Dendritic cell treated with granulocyte-macrophage colony-stimulating factor and Interleukin-4, amounts not matched to agents 40 ng/mL and 50 ng/mL, for 4 days (primary cell): ENCODE measurements at regions not wholly inside any gene's neighbourhood (a gene's known extent, or its start where the extent isn't known, plus 50 kb on each side); places are given as distances from the start of the nearest gene placed in this dataset.

Experiments used
- H3K27ac Mint-ChIP-seq: one replicate; pipeline ENCODE4 v1.8.0; 2022; ENCODE audit warnings: mild to moderate bottlenecking, mixed read lengths
- H3K27me3 Mint-ChIP-seq: one replicate; pipeline ENCODE4 v1.8.0; 2022; ENCODE audit warnings: mild to moderate bottlenecking, mixed read lengths
- H3K36me3 Mint-ChIP-seq: one replicate; pipeline ENCODE4 v1.8.0; 2022; ENCODE audit warnings: low read depth, mixed read lengths
- H3K4me1 Mint-ChIP-seq: one replicate; pipeline ENCODE4 v1.8.0; 2022; ENCODE audit warnings: low read depth, mixed read lengths
- H3K4me3 Mint-ChIP-seq: one replicate; pipeline ENCODE4 v1.8.0; 2022; ENCODE audit warnings: mild to moderate bottlenecking, moderate library complexity, mixed read lengths
- H3K9me3 Mint-ChIP-seq: one replicate; pipeline ENCODE4 v1.8.0; 2022; ENCODE audit warnings: mixed read lengths
- intact Hi-C: fragments of 100-400 bp; cut with micrococcal nuclease; formaldehyde crosslinking; loops from one replicate; pipeline ENCODE4 v1.15.0; 2022

- H3K27me3 Mint-ChIP-seq = no peaks in the 10 kb centered on the region
- no peak overlapping the region for H3K27ac Mint-ChIP-seq
- H3K4me1 Mint-ChIP-seq = no peaks in the 10 kb centered on the region
- intact Hi-C loops = no loop called here
- H3K9me3 Mint-ChIP-seq = no peaks in the 10 kb centered on the region
- H3K36me3 Mint-ChIP-seq = no peaks in the 10 kb centered on the region
- H3K4me3 Mint-ChIP-seq = no peak overlapping the region
Measured at GRCh38 chr2:187274146-187274545, 173.9 kb downstream of the CALCRL start.

- Mint-ChIP-seq H3K9me3 (no peaks in the 10 kb centered on the region), H3K27ac (no peak overlapping the region), H3K4me1 (no peaks in the 10 kb centered on the region), H3K4me3 (no peak overlapping the region), H3K27me3 (no peaks in the 10 kb centered on the region), H3K36me3 (no peaks in the 10 kb centered on the region)
- intact Hi-C loops = no loop called here
Measured at GRCh38 chr2:187272255-187272654, 175.8 kb downstream of the CALCRL start.

GRCh38 chr2:187271825-187272224, 176.2 kb downstream of the CALCRL start:
- Mint-ChIP-seq H3K27ac (no peak overlapping the region), H3K9me3 (no peaks in the 10 kb centered on the region), H3K27me3 (no peaks in the 10 kb centered on the region), H3K36me3 (no peaks in the 10 kb centered on the region), H3K4me3 (no peak overlapping the region), H3K4me1 (no peaks in the 10 kb centered on the region)
- intact Hi-C loops = no loop called here

- H3K4me1 Mint-ChIP-seq = peaks cover 13% of the 10 kb centered on the region
- H3K27me3 Mint-ChIP-seq = no peaks in the 10 kb centered on the region
- H3K4me3 Mint-ChIP-seq = no peak overlapping the region
Measured at GRCh38 chr2:187266645-187267044, 181.4 kb downstream of the CALCRL start.

GRCh38 chr2:187266147-187266546, 181.9 kb downstream of the CALCRL start:
- Mint-ChIP-seq H3K9me3 (no peaks in the 10 kb centered on the region), H3K27ac (no peak overlapping the region), H3K4me3 (no peak overlapping the region), H3K4me1 (peaks cover 13% of the 10 kb centered on the region), H3K36me3 (no peaks in the 10 kb centered on the region), H3K27me3 (no peaks in the 10 kb centered on the region)
- intact Hi-C loops = no loop called here

More at GRCh38 chr2:187266645-187267044, 181.4 kb downstream of the CALCRL start:
- no peaks in the 10 kb centered on the region for H3K9me3 Mint-ChIP-seq
- H3K27ac Mint-ChIP-seq = no peak overlapping the region
- H3K36me3 Mint-ChIP-seq = no peaks in the 10 kb centered on the region
- intact Hi-C loops = no loop called here

- Mint-ChIP-seq H3K27ac (no peak overlapping the region), H3K9me3 (no peaks in the 10 kb centered on the region), H3K36me3 (no peaks in the 10 kb centered on the region), H3K4me3 (no peak overlapping the region), H3K27me3 (no peaks in the 10 kb centered on the region), H3K4me1 (peaks cover 13% of the 10 kb centered on the region)
- intact Hi-C loops = no loop called here
Measured at GRCh38 chr2:187264612-187265011, 183.4 kb downstream of the CALCRL start.

- Mint-ChIP-seq H3K9me3 (no peaks in the 10 kb centered on the region), H3K27ac (no peak overlapping the region), H3K4me3 (no peak overlapping the region), H3K27me3 (no peaks in the 10 kb centered on the region), H3K36me3 (no peaks in the 10 kb centered on the region), H3K4me1 (peaks cover 13% of the 10 kb centered on the region)
- intact Hi-C loops = no loop called here
Measured at GRCh38 chr2:187263675-187264560, 184.1 kb downstream of the CALCRL start.

GRCh38 chr2:187261705-187262104, 186.3 kb downstream of the CALCRL start:
- H3K27me3 Mint-ChIP-seq = no peaks in the 10 kb centered on the region
- no peak overlapping the region for H3K27ac Mint-ChIP-seq

GRCh38 chr2:187252063-187252462, 196.0 kb downstream of the CALCRL start:
- intact Hi-C loops = no loop called here
- Mint-ChIP-seq H3K27me3 (no peaks in the 10 kb centered on the region), H3K36me3 (no peaks in the 10 kb centered on the region), H3K4me3 (no peak overlapping the region), H3K9me3 (peaks cover 8% of the 10 kb centered on the region), H3K4me1 (no peaks in the 10 kb centered on the region), H3K27ac (no peak overlapping the region)

More at GRCh38 chr2:187261705-187262104, 186.3 kb downstream of the CALCRL start:
- Mint-ChIP-seq H3K9me3 (peaks cover 8% of the 10 kb centered on the region), H3K4me1 (peaks cover 13% of the 10 kb centered on the region), H3K36me3 (no peaks in the 10 kb centered on the region), H3K4me3 (no peak overlapping the region)
- intact Hi-C loops = no loop called here

- H3K9me3 Mint-ChIP-seq = peaks cover 8% of the 10 kb centered on the region
- H3K4me1 Mint-ChIP-seq = no peaks in the 10 kb centered on the region
- no peaks in the 10 kb centered on the region for H3K36me3 Mint-ChIP-seq
- H3K4me3 Mint-ChIP-seq = no peak overlapping the region
- no peaks in the 10 kb centered on the region for H3K27me3 Mint-ChIP-seq
- no peak overlapping the region for H3K27ac Mint-ChIP-seq
- intact Hi-C loops = no loop called here
Measured at GRCh38 chr2:187250137-187250536, 197.9 kb downstream of the CALCRL start.

- Mint-ChIP-seq H3K9me3 (peaks cover 6% of the 10 kb centered on the region), H3K36me3 (no peaks in the 10 kb centered on the region), H3K27ac (no peak overlapping the region), H3K27me3 (no peaks in the 10 kb centered on the region), H3K4me1 (no peaks in the 10 kb centered on the region), H3K4me3 (no peak overlapping the region)
- intact Hi-C loops = no loop called here
Measured at GRCh38 chr2:187233811-187234210, 214.2 kb downstream of the CALCRL start.

- no peaks in the 10 kb centered on the region for H3K27me3 Mint-ChIP-seq
- H3K36me3 Mint-ChIP-seq = no peaks in the 10 kb centered on the region
- intact Hi-C loops = no loop called here
- H3K27ac Mint-ChIP-seq = no peak overlapping the region
- H3K4me3 Mint-ChIP-seq = no peak overlapping the region
- H3K9me3 Mint-ChIP-seq = peaks cover 6% of the 10 kb centered on the region
- H3K4me1 Mint-ChIP-seq = no peaks in the 10 kb centered on the region
Measured at GRCh38 chr2:187232749-187233148, 215.3 kb downstream of the CALCRL start.

- no peak overlapping the region for H3K4me3 Mint-ChIP-seq
- peaks cover 13% of the 10 kb centered on the region for H3K9me3 Mint-ChIP-seq
- no peaks in the 10 kb centered on the region for H3K36me3 Mint-ChIP-seq
- no peak overlapping the region for H3K27ac Mint-ChIP-seq
- intact Hi-C loops = no loop called here
- H3K4me1 Mint-ChIP-seq = no peaks in the 10 kb centered on the region
- no peaks in the 10 kb centered on the region for H3K27me3 Mint-ChIP-seq
Measured at GRCh38 chr2:187230088-187230487, 218.0 kb downstream of the CALCRL start.

- Mint-ChIP-seq H3K4me3 (no peak overlapping the region), H3K36me3 (no peaks in the 10 kb centered on the region), H3K4me1 (no peaks in the 10 kb centered on the region), H3K9me3 (peaks cover 24% of the 10 kb centered on the region), H3K27me3 (no peaks in the 10 kb centered on the region), H3K27ac (no peak overlapping the region)
- intact Hi-C loops = no loop called here
Measured at GRCh38 chr2:187228986-187229385, 219.1 kb downstream of the CALCRL start.

GRCh38 chr2:187224989-187225388, 223.1 kb downstream of the CALCRL start:
- Mint-ChIP-seq H3K4me1 (no peaks in the 10 kb centered on the region), H3K4me3 (no peak overlapping the region), H3K36me3 (no peaks in the 10 kb centered on the region), H3K27me3 (no peaks in the 10 kb centered on the region), H3K9me3 (peaks cover 38% of the 10 kb centered on the region), H3K27ac (no peak overlapping the region)
- intact Hi-C loops = no loop called here
